NCI-H146 (cell line): ENCODE measurements at regions not wholly inside any gene's neighbourhood (a gene's known extent, or its start where the extent isn't known, plus 50 kb on each side); places are given as distances from the start of the nearest gene placed in this dataset.
A peak's percentile ranks its signal among the peaks of the same experiment; 100 is the strongest.
"Not testable (repeated sequence)": the region's sequence is repeated elsewhere in the genome, so short reads cannot be mapped to it uniquely, and the experiment has no call there.

ENCODE experiments used
- DNase-seq: peaks from one replicate; lab custom pipeline; 2025; lab: John Stamatoyannopoulos, UW

GRCh38 chr21:28126521-28127174 is 866.0 kb downstream of the LTN1 start:
- no peak for DNase-seq

- no peak for DNase-seq
These were observed 868.1 kb downstream of the LTN1 start for GRCh38 chr21:28124541-28124940.

GRCh38 chr21:28118570-28118969 is 874.1 kb downstream of the LTN1 start:
- no peak for DNase-seq

- not testable (repeated sequence) for DNase-seq
These were observed 877.7 kb downstream of the LTN1 start for GRCh38 chr21:28114986-28115385.

GRCh38 chr21:28113718-28114117 is 879.0 kb downstream of the LTN1 start:
- DNase-seq = no peak

GRCh38 chr21:28112511-28112910 is 880.2 kb downstream of the LTN1 start:
- DNase-seq = no peak

- DNase-seq = no peak
These were observed 881.5 kb downstream of the LTN1 start for GRCh38 chr21:28111151-28111619.

GRCh38 chr21:28110716-28111115 is 882.0 kb downstream of the LTN1 start:
- DNase-seq = no peak

GRCh38 chr21:28110074-28110473 is 882.6 kb downstream of the LTN1 start:
- DNase-seq = no peak

- DNase-seq = no peak
These were observed 886.2 kb downstream of the LTN1 start for GRCh38 chr21:28106370-28106890.

GRCh38 chr21:28104346-28104745 is 888.3 kb downstream of the LTN1 start:
- DNase-seq = peak; percentile 19

- DNase-seq = no peak
These were observed 892.3 kb downstream of the LTN1 start for GRCh38 chr21:28100366-28100765.

GRCh38 chr21:28099001-28099705 is 893.5 kb downstream of the LTN1 start:
- DNase-seq = no peak

- DNase-seq = no peak
These were observed 901.2 kb downstream of the LTN1 start for GRCh38 chr21:28091466-28091865.

- no peak for DNase-seq
These were observed 902.1 kb downstream of the LTN1 start for GRCh38 chr21:28090546-28090945.

- DNase-seq = no peak
These were observed 902.9 kb downstream of the LTN1 start for GRCh38 chr21:28089599-28090441.

GRCh38 chr21:28086861-28087581 is 905.7 kb downstream of the LTN1 start:
- DNase-seq = no peak

- DNase-seq = no peak
These were observed 907.7 kb downstream of the LTN1 start for GRCh38 chr21:28084951-28085350.

- DNase-seq = no peak
These were observed 909.3 kb downstream of the LTN1 start for GRCh38 chr21:28083350-28083749.

- DNase-seq = no peak
These were observed 914.6 kb downstream of the LTN1 start for GRCh38 chr21:28078126-28078525.

- DNase-seq = no peak
These were observed 918.0 kb downstream of the LTN1 start for GRCh38 chr21:28074676-28075075.

GRCh38 chr21:28072601-28073000 is 920.1 kb downstream of the LTN1 start:
- DNase-seq = no peak
